Aorta (tissue), 5 donors: ENCODE measurements at regions not wholly inside any gene's neighbourhood (a gene's known extent, or its start where the extent isn't known, plus 50 kb on each side); places are given as distances from the start of the nearest gene placed in this dataset.
"Not testable (repeated sequence)": the region's sequence is repeated elsewhere in the genome, so short reads cannot be mapped to it uniquely, and the experiment has no call there.

Experiments used
- ATAC-seq: fragments of 200-7000 bp; cut with Tn5 transposase; one replicate; pipeline ENCODE4 v1.9.1; 2022; ENCODE audit warnings: moderate library complexity; ENCODE audit not compliant: low FRiP score
- DNase-seq, 2 donors: peaks; one replicate each; pipeline ENCODE4 v3.0.0-alpha.2; 2020
- H3K27ac ChIP-seq, 2 donors: one replicate each; pipeline ENCODE4 v1.5.1; 2013; ENCODE audit warnings: low read length in 2 of 2, mild to moderate bottlenecking in 2 of 2, moderate library complexity in 2 of 2, control low read depth in 1 of 2, inconsistent platforms in 1 of 2, low read depth in 1 of 2
- H3K27me3 ChIP-seq, 2 donors: one replicate each; pipeline ENCODE4 v1.6.1; 2013; ENCODE audit warnings: control low read depth in 1 of 2, low read length in 1 of 2, mild to moderate bottlenecking in 1 of 2, moderate library complexity in 1 of 2; ENCODE audit not compliant: insufficient read depth in 2 of 2, control insufficient read depth in 1 of 2
- H3K36me3 ChIP-seq, 2 donors: one replicate each; pipeline ENCODE4 v1.6.1; 2013; ENCODE audit warnings: control low read depth in 1 of 2, low read length in 1 of 2, mild to moderate bottlenecking in 1 of 2; ENCODE audit not compliant: insufficient read depth in 2 of 2, control insufficient read depth in 1 of 2
- H3K4me1 ChIP-seq, 2 donors: one replicate each; pipeline ENCODE4 v1.6.1; 2013; ENCODE audit warnings: low read length in 2 of 2, control low read depth in 1 of 2, mild to moderate bottlenecking in 1 of 2, moderate library complexity in 1 of 2; ENCODE audit not compliant: insufficient read depth in 2 of 2, control insufficient read depth in 1 of 2
- H3K4me3 ChIP-seq, 2 donors: one replicate each; pipeline ENCODE4 v1.5.1; 2013; ENCODE audit warnings: low read length in 2 of 2, control low read depth in 1 of 2, mild to moderate bottlenecking in 1 of 2
- H3K9me3 ChIP-seq: one replicate; pipeline ENCODE4 v1.6.1; 2013; ENCODE audit warnings: mild to moderate bottlenecking, low read length; ENCODE audit not compliant: control insufficient read depth
- WGBS, 2 donors: extraction: QIAGEN DNeasy Blood & Tissue Kit; methylation state at CpG; one replicate each; pipeline ENCODE4 v1.1.7; 2013; 5-methylcytosine and 5-hydroxymethylcytosine counted together
- intact Hi-C, 2 donors: fragments of 100-400 bp; cut with DNase I; formaldehyde crosslinking; loops; one replicate each; pipeline versions ENCODE4 v1.14.2 to v1.15.0; 2022
- donor health status: healthy with polysubstance abuse.
- donor health status: Bipolar disorder and iron deficiency.
- donor health status: DM: no; HTN: no; CAD: no.
- donor health status: DM: no; HTN: no; CAD: no.
- donor health status: DM: yes; HTN: yes; CAD: no.

DNA sequence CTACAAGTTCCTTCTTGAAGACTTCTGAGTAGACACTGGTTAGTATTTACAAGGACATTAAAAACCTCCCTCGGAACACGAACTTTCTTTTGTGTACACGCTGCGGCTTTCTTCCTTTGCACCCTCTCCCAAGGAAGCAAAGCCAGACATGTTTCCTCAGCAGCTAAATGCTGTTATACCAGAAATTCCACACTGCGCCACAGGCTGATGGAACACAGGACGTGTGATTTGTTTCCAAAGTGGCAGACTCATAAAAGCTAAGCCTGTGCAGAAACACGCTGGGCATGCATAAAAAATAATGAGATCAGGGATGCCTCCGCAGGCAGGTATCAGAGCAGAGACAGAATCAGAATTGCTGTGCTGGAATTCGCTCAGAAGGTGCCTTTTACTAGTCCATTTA lies 73.0 kb upstream of the RGPD5 start:
- Histone ChIP-seq H3K9me3 (no peaks in the 10 kb centered on the region), H3K27me3 (no peaks in the 10 kb centered on the region), H3K4me1 (no peaks in the 10 kb centered on the region), H3K27ac (no peak overlapping the region), H3K4me3 (no peak overlapping the region), H3K36me3 (no peaks in the 10 kb centered on the region)
- ATAC-seq (no peak), DNase-seq (no peak)
- 83 to 89% methylated on average over 9 of the region's 9 CpGs for WGBS, 2 donors
- intact Hi-C loops: no loop called here

DNA sequence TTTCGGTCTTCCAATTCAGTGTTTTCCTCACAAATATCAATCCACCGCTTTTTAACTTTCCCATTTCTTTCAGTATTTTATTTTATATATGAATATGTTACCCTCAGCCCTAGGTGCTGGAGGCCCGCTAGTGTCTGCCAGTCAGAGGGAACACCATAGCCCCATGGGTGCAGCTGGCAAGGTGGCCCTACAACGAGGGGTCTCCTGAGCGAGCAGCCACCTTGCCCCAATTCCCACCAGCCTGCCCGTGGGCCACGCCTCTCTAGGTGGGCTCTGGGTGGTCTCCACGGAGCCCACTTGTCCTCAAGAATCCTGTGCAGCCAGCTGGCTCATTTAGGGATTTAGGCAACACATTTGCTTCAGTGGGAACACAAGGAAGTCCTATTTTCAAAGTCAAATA lies 72.5 kb upstream of the RGPD5 start:
- H3K27ac ChIP-seq: no peak overlapping the region
- H3K4me1 ChIP-seq: no peaks in the 10 kb centered on the region
- 84 to 91% methylated on average over 8 of the region's 8 CpGs for WGBS, 2 donors
- no peaks in the 10 kb centered on the region for H3K9me3 ChIP-seq
- no peaks in the 10 kb centered on the region for H3K27me3 ChIP-seq
- ATAC-seq: no peak
- H3K36me3 ChIP-seq: no peaks in the 10 kb centered on the region
- intact Hi-C loops: no loop called here
- no peak overlapping the region for H3K4me3 ChIP-seq
- DNase-seq: no peak

DNA sequence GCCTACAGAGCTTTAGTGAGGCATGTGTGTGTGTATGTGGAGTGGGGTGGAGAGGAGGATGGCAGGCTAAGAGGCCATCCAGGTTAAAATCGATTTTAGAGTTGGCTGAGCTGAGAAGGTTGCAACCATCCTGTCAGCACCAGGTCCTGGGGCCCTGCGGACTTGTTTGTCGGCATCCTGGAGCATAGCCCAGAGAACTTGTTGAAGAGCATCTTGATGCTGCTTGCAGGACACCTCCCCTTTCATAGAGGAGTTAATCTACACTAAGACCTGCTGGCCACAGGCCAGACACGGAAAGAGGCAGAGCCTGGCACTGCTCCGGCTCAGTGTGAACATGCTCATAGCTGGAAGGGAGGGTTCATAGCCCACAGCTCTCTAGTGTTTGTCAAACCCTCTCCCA lies 72.1 kb upstream of the RGPD5 start:
- no peaks in the 10 kb centered on the region for H3K4me1 ChIP-seq
- ATAC-seq (no peak), DNase-seq (no peak)
- no peak overlapping the region for H3K4me3 ChIP-seq
- 47 to 51% methylated on average over 5 of the region's 5 CpGs for WGBS, 2 donors
- no peak overlapping the region for H3K27ac ChIP-seq
- no peaks in the 10 kb centered on the region for H3K9me3 ChIP-seq
- no peaks in the 10 kb centered on the region for H3K36me3 ChIP-seq
- intact Hi-C loops: no loop called here
- H3K27me3 ChIP-seq: no peaks in the 10 kb centered on the region

DNA sequence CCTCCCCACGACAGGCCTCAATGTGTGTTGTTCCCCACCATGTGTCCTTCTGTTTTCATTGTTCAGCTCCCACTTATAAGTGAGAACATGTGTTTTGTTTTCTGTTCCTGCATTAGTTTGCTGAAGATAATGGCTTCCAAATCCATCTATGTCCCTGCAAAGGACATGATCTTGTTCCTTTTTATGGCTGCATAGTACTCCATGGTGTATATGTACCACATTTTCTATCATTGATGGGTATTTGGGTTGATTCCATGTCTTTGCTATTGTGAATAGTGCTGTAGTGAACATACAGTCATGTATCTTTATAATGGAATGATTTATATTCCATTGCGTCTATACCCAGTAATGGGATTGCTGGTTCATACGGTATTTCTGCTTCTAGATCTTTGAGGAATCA lies 71.5 kb upstream of the RGPD5 start:
- H3K9me3 ChIP-seq, DNase-seq, ATAC-seq, intact Hi-C loops, H3K4me3 ChIP-seq, H3K27me3 ChIP-seq, H3K36me3 ChIP-seq, H3K27ac ChIP-seq, H3K4me1 ChIP-seq: not testable (repeated sequence)
- 93 to 96% methylated on average over 3 of the region's 3 CpGs for WGBS, 2 donors

DNA sequence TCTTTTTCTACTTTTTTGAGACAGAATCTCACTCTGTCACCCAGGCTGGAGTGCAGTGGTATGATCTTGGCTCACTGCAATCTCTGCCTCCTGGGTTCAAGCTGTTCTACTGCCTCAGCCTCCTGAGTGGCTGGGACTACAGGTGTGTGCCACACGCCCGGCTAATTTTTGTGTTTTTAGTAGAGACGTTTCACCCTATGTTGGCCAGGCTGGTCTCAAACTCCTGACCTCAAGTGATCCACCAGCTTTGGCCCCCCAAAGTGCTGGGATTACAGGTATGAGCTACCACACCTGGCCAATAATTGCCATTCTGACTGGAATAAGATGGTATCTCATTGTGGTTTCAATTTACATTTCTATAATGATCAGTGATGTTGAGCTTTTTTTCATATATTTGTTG lies 71.0 kb upstream of the RGPD5 start:
- DNase-seq, H3K27me3 ChIP-seq, H3K9me3 ChIP-seq, H3K4me1 ChIP-seq, intact Hi-C loops, H3K27ac ChIP-seq, H3K36me3 ChIP-seq, H3K4me3 ChIP-seq, ATAC-seq: not testable (repeated sequence)
- WGBS, 2 donors: 84 to 88% methylated on average over 3 of the region's 3 CpGs

DNA sequence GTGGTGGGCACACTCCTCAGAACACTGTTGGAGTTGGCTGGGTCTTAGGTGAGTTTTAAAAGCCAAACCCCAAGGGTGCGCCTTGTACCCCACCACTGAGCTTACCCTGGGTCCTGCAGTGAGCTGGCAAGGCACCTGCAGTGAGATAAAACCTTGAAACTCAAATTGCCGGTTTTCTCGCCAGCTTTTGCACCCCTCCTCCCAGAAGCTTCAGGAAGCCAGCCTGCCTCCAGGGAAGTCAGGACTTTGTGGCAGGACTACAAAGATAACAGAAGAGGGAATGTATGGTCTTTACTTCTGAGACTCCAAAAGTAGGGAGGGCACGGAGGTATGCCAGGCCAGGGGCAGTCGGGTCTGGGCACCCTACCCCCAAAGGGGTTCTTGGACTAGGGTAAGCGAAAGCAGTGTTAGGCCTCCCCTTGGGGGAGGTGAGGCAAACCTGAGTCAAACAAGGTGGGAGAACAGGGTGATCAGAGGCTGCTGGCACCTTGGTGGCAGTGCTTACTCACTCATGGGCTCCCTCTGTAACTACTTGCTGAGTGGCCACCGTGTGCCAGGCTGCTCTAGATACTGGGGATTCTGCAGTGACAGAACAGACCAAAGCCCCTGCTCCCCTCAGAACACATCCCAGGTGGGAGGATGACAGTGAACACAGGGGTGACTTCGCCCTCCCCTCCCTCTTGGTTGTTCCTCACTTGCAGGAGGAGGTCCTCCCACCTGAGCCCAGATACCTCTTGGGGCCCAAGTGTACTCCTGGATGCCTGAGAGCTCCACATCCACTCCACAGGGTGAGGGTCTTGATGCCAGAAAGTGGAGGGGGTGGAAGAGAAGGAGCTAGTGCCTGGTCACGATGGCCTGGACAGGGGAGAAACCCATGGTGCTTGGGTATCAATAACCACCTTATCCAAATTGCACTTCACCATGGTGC lies 69.3 kb upstream of the RGPD5 start:
- 76 to 81% methylated on average over 9 of the region's 9 CpGs for WGBS, 2 donors
- no peaks in the 10 kb centered on the region for H3K27me3 ChIP-seq
- no peaks in the 10 kb centered on the region for H3K36me3 ChIP-seq
- H3K4me1 ChIP-seq: no peaks in the 10 kb centered on the region
- no peak overlapping the region for H3K4me3 ChIP-seq
- H3K9me3 ChIP-seq: peaks cover 4% of the 10 kb centered on the region
- no peak overlapping the region for H3K27ac ChIP-seq
- ATAC-seq (no peak), DNase-seq (no peak)
- intact Hi-C loops: no loop called here

DNA sequence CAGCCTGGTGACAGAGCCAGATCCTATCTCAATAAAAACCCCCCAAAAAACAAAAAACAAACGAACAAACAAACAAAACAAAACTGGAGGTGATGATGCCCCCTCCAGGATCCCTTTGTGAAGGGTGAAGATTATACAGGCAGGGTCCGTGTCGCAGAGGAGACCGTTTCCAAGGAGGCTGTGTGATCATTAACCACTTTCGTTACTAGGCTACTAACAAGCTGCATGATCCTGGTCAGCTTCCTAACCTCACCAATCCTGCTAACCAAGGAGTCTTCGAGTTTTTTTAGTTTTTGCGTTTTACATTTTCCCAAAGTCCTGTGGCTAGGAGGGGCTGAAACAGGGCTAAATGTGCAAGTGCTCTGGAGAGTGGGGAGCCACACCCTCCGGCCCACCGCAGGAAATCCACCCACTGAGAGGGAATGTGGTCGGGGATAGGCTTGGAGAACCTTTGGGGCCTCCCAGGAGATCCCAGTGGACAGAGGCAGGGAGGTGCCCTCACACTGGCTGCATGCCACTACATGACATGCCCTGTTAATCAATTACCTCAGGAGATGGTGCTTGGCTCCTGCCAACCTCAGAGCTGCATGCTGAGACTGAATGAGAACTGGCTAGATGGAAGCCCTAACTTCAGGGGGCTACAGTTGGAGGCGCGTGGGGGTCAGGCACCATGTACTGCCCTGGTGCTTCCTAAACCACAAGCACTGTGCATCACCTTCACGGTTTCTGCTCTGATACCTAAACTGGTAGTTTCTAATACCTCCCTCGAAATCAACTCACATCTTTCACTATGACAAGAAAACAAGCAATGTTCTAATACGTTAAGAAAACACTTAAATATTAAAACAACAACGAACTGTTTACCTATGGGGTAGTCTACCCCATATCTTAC lies 67.5 kb upstream of the RGPD5 start:
- Histone ChIP-seq H3K9me3 (peaks cover 4% of the 10 kb centered on the region), H3K36me3 (no peaks in the 10 kb centered on the region), H3K27me3 (no peaks in the 10 kb centered on the region), H3K4me3 (no peak overlapping the region), H3K27ac (no peak overlapping the region), H3K4me1 (no peaks in the 10 kb centered on the region)
- DNase-seq: no peak
- ATAC-seq: no peak
- WGBS, 2 donors: 92 to 94% methylated on average over 16 of the region's 16 CpGs
- intact Hi-C loops: no loop called here

DNA sequence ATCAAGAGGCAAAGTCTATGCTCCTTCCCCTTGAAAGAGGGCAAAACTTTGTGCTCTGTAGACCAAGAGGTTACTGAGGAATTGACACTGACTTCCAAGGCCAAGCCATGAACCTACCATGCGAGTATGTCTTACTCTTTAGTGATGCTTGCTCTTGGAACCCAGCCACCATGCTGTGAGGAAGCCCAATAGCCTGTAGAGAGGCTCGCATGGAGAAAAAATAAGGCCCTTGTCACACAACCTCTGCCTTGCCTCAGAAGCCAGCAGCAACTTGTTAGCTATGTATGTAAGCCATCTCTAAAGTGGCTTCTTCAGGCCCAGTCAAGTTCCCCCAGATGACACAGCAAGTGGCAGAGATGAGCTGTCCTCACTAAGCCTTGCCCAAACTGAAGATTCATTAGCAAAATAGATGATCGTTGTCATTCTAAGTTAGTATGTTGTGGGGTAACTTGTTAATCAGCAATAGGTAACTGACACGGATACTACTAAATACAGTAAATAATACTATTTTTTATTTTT lies 66.1 kb upstream of the RGPD5 start:
- WGBS, 2 donors: 97 to 98% methylated on average over 4 of the region's 4 CpGs
- H3K36me3 ChIP-seq: no peaks in the 10 kb centered on the region
- ATAC-seq (no peak), DNase-seq (no peak)
- no peaks in the 10 kb centered on the region for H3K4me1 ChIP-seq
- H3K27ac ChIP-seq: no peak overlapping the region
- no peak overlapping the region for H3K4me3 ChIP-seq
- no peaks in the 10 kb centered on the region for H3K27me3 ChIP-seq
- H3K9me3 ChIP-seq: peaks cover 4% of the 10 kb centered on the region
- intact Hi-C loops: no loop called here
